Activated B cell treated with CpG ODN at 0.5 μM for 24 hours (primary cell): ENCODE measurements at regions not wholly inside any gene's neighbourhood (a gene's known extent, or its start where the extent isn't known, plus 50 kb on each side); places are given as distances from the start of the nearest gene placed in this dataset.
"Not testable (repeated sequence)": the region's sequence is repeated elsewhere in the genome, so short reads cannot be mapped to it uniquely, and the experiment has no call there.

Source experiments
- ATAC-seq: fragments of 200-7000 bp; cut with Tn5 transposase; one replicate; pipeline ENCODE4 v1.10.0; 2021; ENCODE audit warnings: low read depth, mild to moderate bottlenecking, moderate library complexity
- CTCF ChIA-PET: fragments of 350-600 bp; sonication (Branson Sonifier 250); formaldehyde crosslinking; loops from one replicate; lab custom pipeline; 2021; ENCODE audit warnings: antibody characterized with exemption; lab: Charles Lee
- POLR2A ChIA-PET: fragments of 350-600 bp; sonication (Branson Sonifier 250); formaldehyde crosslinking; loops from one replicate; lab custom pipeline; 2021; ENCODE audit warnings: antibody characterized with exemption; lab: Charles Lee
- DNase-seq: peaks from one replicate; pipeline ENCODE4 v3.0.0; 2022
- H3K27ac Mint-ChIP-seq: one replicate; pipeline ENCODE4 v1.8.0; 2020; ENCODE audit warnings: mixed read lengths
- H3K27me3 Mint-ChIP-seq: one replicate; pipeline ENCODE4 v1.8.0; 2021; ENCODE audit warnings: mixed read lengths
- H3K36me3 Mint-ChIP-seq: one replicate; pipeline ENCODE4 v1.8.0; 2021; ENCODE audit warnings: low read depth, mixed read lengths
- H3K4me1 Mint-ChIP-seq: one replicate; pipeline ENCODE4 v1.8.0; 2021; ENCODE audit warnings: mixed read lengths
- H3K4me3 Mint-ChIP-seq: one replicate; pipeline ENCODE4 v1.8.0; 2020; ENCODE audit warnings: mild to moderate bottlenecking, mixed read lengths
- H3K9me3 Mint-ChIP-seq: one replicate; pipeline ENCODE4 v1.8.0; 2020; ENCODE audit warnings: mixed read lengths
- CTCF ChIP-seq: fragments of 200-600 bp; IDR thresholded peaks from one replicate; pipeline ENCODE4 v1.8.0; 2022; ENCODE audit warnings: antibody characterized with exemption, mild to moderate bottlenecking
- intact Hi-C: fragments of 100-400 bp; cut with micrococcal nuclease; formaldehyde crosslinking; loops from one replicate; pipeline ENCODE4 v1.15.1; 2024

- no peaks in the 10 kb centered on the region for H3K9me3 Mint-ChIP-seq
- no peak for ATAC-seq
- intact Hi-C loops, result no loop called here
- ChIA-PET CTCF (no interaction called here), POLR2A (no interaction called here)
- H3K36me3 Mint-ChIP-seq, result no peaks in the 10 kb centered on the region
- no peak overlapping the region for H3K4me3 Mint-ChIP-seq
- no peak for TF ChIP-seq CTCF
- no peak for DNase-seq
- peaks cover 11% of the 10 kb centered on the region for H3K27me3 Mint-ChIP-seq
- no peak overlapping the region for H3K27ac Mint-ChIP-seq
- H3K4me1 Mint-ChIP-seq, result no peaks in the 10 kb centered on the region
These were observed 50.1 kb upstream of the DKK3 start for GRCh38 chr11:12058425-12059115.

- H3K9me3 Mint-ChIP-seq, H3K4me1 Mint-ChIP-seq, DNase-seq, H3K36me3 Mint-ChIP-seq, POLR2A ChIA-PET, ATAC-seq, intact Hi-C loops, H3K27ac Mint-ChIP-seq, H3K4me3 Mint-ChIP-seq: not testable (repeated sequence)
- CTCF ChIA-PET, result interaction anchor here (0.7 kb wide), 1 partner anchor 8 kb away, joined by 3 read pairs; no protein-coding TSS in a partner anchor
- peaks cover 13% of the 10 kb centered on the region for H3K27me3 Mint-ChIP-seq
These were observed 50.7 kb upstream of the DKK3 start for GRCh38 chr11:12059144-12059543.

DNA sequence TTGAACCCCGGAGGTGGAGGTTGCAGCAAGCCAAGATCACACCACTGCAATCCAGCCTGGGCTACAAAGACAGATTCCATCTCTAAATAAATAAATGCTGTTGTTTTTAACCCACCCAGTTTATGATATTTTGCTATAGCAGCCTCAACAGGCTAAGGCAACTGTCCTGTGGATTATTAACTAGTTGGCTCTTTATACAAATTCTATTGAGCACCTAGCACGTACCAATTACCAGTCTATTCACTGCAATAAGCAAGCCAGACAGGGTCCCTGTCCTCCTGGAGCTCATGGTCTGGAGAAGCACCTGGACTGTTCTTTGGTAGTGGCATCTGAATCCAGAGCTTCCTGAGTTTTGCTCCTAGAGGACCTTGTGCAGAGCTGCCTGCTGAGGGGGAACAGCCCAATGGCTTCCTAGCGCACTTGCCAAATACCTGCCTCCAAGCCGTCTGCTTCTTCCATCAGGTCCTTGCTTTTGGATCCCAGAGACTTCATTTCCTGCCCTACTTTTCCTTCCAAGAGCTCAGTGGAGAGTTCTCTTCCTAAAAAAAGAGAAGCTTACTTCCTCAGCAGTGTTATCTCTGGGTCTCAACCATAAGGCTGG lies 49.9 kb upstream of the MICAL2 start:
- no peak for DNase-seq
- ChIA-PET POLR2A (no interaction called here), CTCF (interaction anchor here (0.7 to 1.5 kb wide), 2 partner anchors 13 to 1027 kb away, joined by 3 to 5 read pairs; no protein-coding TSS in a partner anchor)
- H3K36me3 Mint-ChIP-seq, result no peaks in the 10 kb centered on the region
- H3K4me1 Mint-ChIP-seq, result no peaks in the 10 kb centered on the region
- H3K9me3 Mint-ChIP-seq, result no peaks in the 10 kb centered on the region
- TF ChIP-seq CTCF, result no peak
- peaks cover 14% of the 10 kb centered on the region for H3K27me3 Mint-ChIP-seq
- no peak overlapping the region for H3K27ac Mint-ChIP-seq
- intact Hi-C loops, result no loop called here
- no peak overlapping the region for H3K4me3 Mint-ChIP-seq
- ATAC-seq, result no peak
